ENCODE measurements at regions not wholly inside any gene's neighbourhood (a gene's known extent, or its start where the extent isn't known, plus 50 kb on each side); places are given as distances from the start of the nearest gene placed in this dataset.

DNA sequence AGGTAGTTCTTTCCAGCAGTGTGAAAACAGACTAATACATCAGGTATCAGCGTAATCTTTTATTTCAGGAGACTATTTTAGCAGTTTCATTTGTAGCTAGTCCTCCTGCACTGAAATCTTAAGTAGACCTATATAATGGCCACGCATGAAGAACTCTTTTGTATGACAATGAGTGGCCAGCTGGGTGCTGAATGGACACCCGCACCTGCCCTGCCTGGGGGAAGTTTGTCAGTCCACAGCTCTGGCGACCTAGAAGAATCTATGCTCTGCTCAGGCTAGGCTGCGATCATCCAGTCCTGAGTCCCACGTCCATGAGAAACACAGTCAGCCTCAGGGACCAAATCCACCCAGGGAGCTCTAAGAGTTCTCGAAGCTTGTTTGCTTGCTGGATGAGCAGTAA is 709.2 kb upstream of the ID2 start:
- TF ChIP-seq HOXC10 (CRISPR knock-in tag; IDR thresholded peaks at IDR 0.05), result no peak
- no peak for TF ChIP-seq ZNF843 (tag by site-specific recombination; IDR thresholded peaks at IDR 0.05)
- ChIA-PET CTCF (no interaction called here), POLR2A (no interaction called here)

GRCh38 chr2:7973801-7974480 is 707.9 kb upstream of the ID2 start:
- TF ChIP-seq ZNF157 (tag by site-specific recombination; IDR thresholded peaks at IDR 0.05) (no peak), ZNF610 (tag by site-specific recombination; IDR thresholded peaks at IDR 0.05; ENCODE audit: borderline replicate concordance) (no peak), ZBTB8A (tag by site-specific recombination; IDR thresholded peaks at IDR 0.05) (no peak), KLF16 (tag by site-specific recombination; IDR thresholded peaks at IDR 0.05) (no peak), ZFP69B (tag by site-specific recombination; IDR thresholded peaks at IDR 0.05) (no peak), ZNF146 (tag by site-specific recombination; IDR thresholded peaks at IDR 0.05) (no peak), HOXC10 (CRISPR knock-in tag; IDR thresholded peaks at IDR 0.05) (no peak)
- POLR2A ChIA-PET, result no interaction called here
- CTCF ChIA-PET, result no interaction called here

More for the DNA sequence above, 709.2 kb upstream of the ID2 start:
- no peaks in the 10 kb centered on the region for H3K4me1 ChIP-seq (ENCODE audit: control insufficient read depth, insufficient read depth, low read length)
- H3K27ac ChIP-seq (ENCODE audit: extremely low read depth, low read depth, low read length), result no peak overlapping the region
- no peaks in the 10 kb centered on the region for H3K9me3 ChIP-seq (ENCODE audit: control insufficient read depth, insufficient read depth, low read depth, low read length)
- no peak overlapping the region for H3K4me3 ChIP-seq (ENCODE audit: low read depth, low read length)
- H3K36me3 ChIP-seq (ENCODE audit: control insufficient read depth in 2 of 2, insufficient read depth in 1 of 2, low read length in 2 of 2), result no peaks in the 10 kb centered on the region

GRCh38 chr2:7974936-7975335 is 706.9 kb upstream of the ID2 start:
- Histone ChIP-seq H3K9me3 (ENCODE audit: control insufficient read depth, insufficient read depth, low read depth, low read length) (no peaks in the 10 kb centered on the region), H3K27ac (ENCODE audit: extremely low read depth, low read depth, low read length) (no peak overlapping the region), H3K4me3 (ENCODE audit: low read depth, low read length) (no peak overlapping the region), H3K4me1 (ENCODE audit: control insufficient read depth, insufficient read depth, low read length) (no peaks in the 10 kb centered on the region), H3K36me3 (ENCODE audit: control insufficient read depth in 2 of 2, insufficient read depth in 1 of 2, low read length in 2 of 2) (no peaks in the 10 kb centered on the region)
- ChIA-PET CTCF (no interaction called here), POLR2A (no interaction called here)
- TF ChIP-seq ZNF354C (tag by site-specific recombination; IDR thresholded peaks at IDR 0.05; ENCODE audit: borderline replicate concordance, low read depth) (no peak), HOXC10 (CRISPR knock-in tag; IDR thresholded peaks at IDR 0.05) (no peak), ZNF169 (tag by site-specific recombination; IDR thresholded peaks at IDR 0.05) (no peak), SP2 (tag by site-specific recombination; IDR thresholded peaks at IDR 0.05) (no peak), ZNF549 (tag by site-specific recombination; IDR thresholded peaks at IDR 0.05) (no peak), OSR2 (tag by site-specific recombination; IDR thresholded peaks at IDR 0.05) (no peak), ZFP69B (tag by site-specific recombination; IDR thresholded peaks at IDR 0.05) (no peak), ZNF266 (tag by site-specific recombination; IDR thresholded peaks at IDR 0.05; ENCODE audit: low read depth) (no peak), KLF16 (tag by site-specific recombination; IDR thresholded peaks at IDR 0.05) (no peak), REPIN1 (tag by site-specific recombination; IDR thresholded peaks at IDR 0.05; ENCODE audit: low read depth) (no peak), ZNF785 (tag by site-specific recombination; IDR thresholded peaks at IDR 0.05) (no peak), GLIS1 (tag by site-specific recombination; IDR thresholded peaks at IDR 0.05) (no peak), GLI2 (tag by site-specific recombination; IDR thresholded peaks at IDR 0.05; ENCODE audit: borderline replicate concordance, low read depth) (no peak), BCL11B (tag by site-specific recombination; IDR thresholded peaks at IDR 0.05; ENCODE audit: low read depth) (no peak)
- TF ChIP-seq, protein P1, sequence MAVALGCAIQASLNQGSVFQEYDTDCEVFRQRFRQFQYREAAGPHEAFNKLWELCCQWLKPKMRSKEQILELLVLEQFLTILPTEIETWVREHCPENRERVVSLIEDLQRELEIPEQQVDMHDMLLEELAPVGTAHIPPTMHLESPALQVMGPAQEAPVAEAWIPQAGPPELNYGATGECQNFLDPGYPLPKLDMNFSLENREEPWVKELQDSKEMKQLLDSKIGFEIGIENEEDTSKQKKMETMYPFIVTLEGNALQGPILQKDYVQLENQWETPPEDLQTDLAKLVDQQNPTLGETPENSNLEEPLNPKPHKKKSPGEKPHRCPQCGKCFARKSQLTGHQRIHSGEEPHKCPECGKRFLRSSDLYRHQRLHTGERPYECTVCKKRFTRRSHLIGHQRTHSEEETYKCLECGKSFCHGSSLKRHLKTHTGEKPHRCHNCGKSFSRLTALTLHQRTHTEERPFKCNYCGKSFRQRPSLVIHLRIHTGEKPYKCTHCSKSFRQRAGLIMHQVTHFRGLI (tag by site-specific recombination; IDR thresholded peaks at IDR 0.05), result no peak

More at GRCh38 chr2:7973801-7974480, 707.9 kb upstream of the ID2 start:
- Histone ChIP-seq H3K4me1 (ENCODE audit: control insufficient read depth, insufficient read depth, low read length) (no peaks in the 10 kb centered on the region), H3K36me3 (ENCODE audit: control insufficient read depth in 2 of 2, insufficient read depth in 1 of 2, low read length in 2 of 2) (no peaks in the 10 kb centered on the region), H3K27ac (ENCODE audit: extremely low read depth, low read depth, low read length) (no peak overlapping the region), H3K4me3 (ENCODE audit: low read depth, low read length) (no peak overlapping the region), H3K9me3 (ENCODE audit: control insufficient read depth, insufficient read depth, low read depth, low read length) (no peaks in the 10 kb centered on the region)
